Small intestine (tissue), 7 donors: ENCODE measurements at regions not wholly inside any gene's neighbourhood (a gene's known extent, or its start where the extent isn't known, plus 50 kb on each side); places are given as distances from the start of the nearest gene placed in this dataset.

Experiments used
- DNase-seq, 2 donors: peaks; one replicate each; pipeline versions ENCODE4 v3.0.0 to v3.0.0-alpha.2; 2013
- FAIRE-seq: peaks from 2 replicates; lab custom pipeline; 2012; peaks lifted over from hg19 to GRCh38; lab: Jason Lieb, UNC
- H3K27ac ChIP-seq, 3 donors: one replicate each; pipeline ENCODE4 v1.5.1; 2013; ENCODE audit warnings: low read length in 2 of 3, mild to moderate bottlenecking in 2 of 3, control low read depth in 1 of 3, inconsistent platforms in 1 of 3, low read depth in 1 of 3, moderate library complexity in 1 of 3
- H3K27me3 ChIP-seq, 3 donors: one replicate each; pipeline ENCODE4 v1.6.1; 2013; ENCODE audit warnings: low read length in 3 of 3, inconsistent platforms in 1 of 3; ENCODE audit not compliant: control insufficient read depth in 3 of 3, insufficient read depth in 3 of 3
- H3K36me3 ChIP-seq, 3 donors: one replicate each; pipeline ENCODE4 v1.6.1; 2013; ENCODE audit warnings: low read length in 3 of 3, inconsistent platforms in 1 of 3, low read depth in 1 of 3, mild to moderate bottlenecking in 1 of 3, moderate library complexity in 1 of 3; ENCODE audit not compliant: control insufficient read depth in 3 of 3, insufficient read depth in 2 of 3
- H3K4me1 ChIP-seq, 3 donors: one replicate each; pipeline ENCODE4 v1.6.1; 2013; ENCODE audit warnings: low read length in 2 of 3, inconsistent platforms in 1 of 3, low read depth in 1 of 3, mild to moderate bottlenecking in 1 of 3, moderate library complexity in 1 of 3; ENCODE audit not compliant: control insufficient read depth in 3 of 3, insufficient read depth in 2 of 3
- H3K4me3 ChIP-seq, 3 donors: one replicate each; pipeline ENCODE4 v1.5.1; 2013; ENCODE audit warnings: low read length in 3 of 3, control low read depth in 1 of 3, inconsistent platforms in 1 of 3, low read depth in 1 of 3, mild to moderate bottlenecking in 1 of 3, moderate library complexity in 1 of 3
- H3K9me3 ChIP-seq, 2 donors: one replicate each; pipeline ENCODE4 v1.6.1; 2013; ENCODE audit warnings: low read depth in 1 of 2, low read length in 1 of 2; ENCODE audit not compliant: control insufficient read depth in 2 of 2, insufficient read depth in 1 of 2
- WGBS, 3 donors: extraction: QIAGEN DNeasy Blood & Tissue Kit; methylation state at CpG; one replicate each; pipeline ENCODE4 v1.1.7; 2013; 5-methylcytosine and 5-hydroxymethylcytosine counted together
- donor health status: healthy with polysubstance abuse.
- donor health status: control.
- donor health status: control.
- donor health status: Bipolar disorder and iron deficiency.
- donor health status: healthy.

DNA sequence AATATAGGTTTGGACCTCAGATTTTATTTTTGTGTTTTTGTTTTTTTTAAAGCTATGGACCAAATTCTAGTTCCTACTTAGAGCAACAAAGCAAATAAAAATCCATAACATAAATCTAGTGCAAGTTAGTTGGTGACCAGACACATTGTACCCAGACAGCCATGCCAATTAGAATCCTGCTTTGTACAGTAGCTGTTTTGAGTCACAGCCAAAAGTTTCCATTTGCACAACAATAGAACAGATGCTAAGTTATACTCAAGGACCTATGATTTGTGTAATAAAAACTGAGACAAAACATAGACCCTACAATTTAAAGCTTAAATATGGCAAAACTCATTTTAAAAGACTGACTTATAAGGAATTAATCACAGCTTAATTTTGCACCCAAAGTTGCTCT is 513.1 kb upstream of the CBLB start:
- no peaks in the 10 kb centered on the region for H3K9me3 ChIP-seq
- H3K36me3 ChIP-seq, result no peaks in the 10 kb centered on the region
- no peak overlapping the region for H3K4me3 ChIP-seq
- DNase-seq (no peak), FAIRE-seq (no peak)
- H3K4me1 ChIP-seq, result no peaks in the 10 kb centered on the region
- no peaks in the 10 kb centered on the region for H3K27me3 ChIP-seq
- H3K27ac ChIP-seq, result no peak overlapping the region

GRCh38 chr3:106386050-106386449 is 517.2 kb upstream of the CBLB start:
- H3K9me3 ChIP-seq, result no peaks in the 10 kb centered on the region
- H3K4me3 ChIP-seq, result no peak overlapping the region
- DNase-seq, result no peak
- H3K27ac ChIP-seq, result no peak overlapping the region
- no peaks in the 10 kb centered on the region for H3K27me3 ChIP-seq
- WGBS, 3 donors, result 75 to 89% (median 76%) methylated on average over 3 of the region's 3 CpGs
- H3K4me1 ChIP-seq, result no peaks in the 10 kb centered on the region
- no peak for FAIRE-seq
- H3K36me3 ChIP-seq, result no peaks in the 10 kb centered on the region

- DNase-seq (no peak), FAIRE-seq (no peak)
- H3K4me3 ChIP-seq, result no peak overlapping the region
- no peaks in the 10 kb centered on the region for H3K9me3 ChIP-seq
- no peaks in the 10 kb centered on the region for H3K36me3 ChIP-seq
- H3K4me1 ChIP-seq, result no peaks in the 10 kb centered on the region
- 87 to 93% (median 92%) methylated on average over 1 of the region's 1 CpG for WGBS, 3 donors
- H3K27ac ChIP-seq, result no peak overlapping the region
- H3K27me3 ChIP-seq, result no peaks in the 10 kb centered on the region
Observed at GRCh38 chr3:106392915-106393314, 524.1 kb upstream of the CBLB start.

DNA sequence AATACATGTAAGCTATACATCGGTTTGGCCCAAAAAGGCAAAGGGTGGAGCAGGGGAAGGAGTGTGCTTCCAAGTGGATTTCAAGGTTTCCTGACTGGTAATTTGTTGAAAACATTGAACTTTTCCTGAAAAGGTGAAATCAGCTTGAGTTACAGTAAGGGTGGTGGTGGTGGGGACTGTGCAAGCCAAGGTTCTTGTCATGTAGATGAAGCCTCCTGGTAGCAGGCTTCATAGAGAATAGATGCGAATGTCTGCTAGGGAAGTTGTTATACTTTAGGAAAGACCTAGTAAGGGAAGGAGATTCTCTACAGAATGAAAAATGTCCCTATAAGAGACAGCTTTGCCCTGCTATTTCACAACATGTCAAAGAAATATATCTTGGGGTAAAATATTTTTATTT is 528.2 kb upstream of the CBLB start:
- no peak for FAIRE-seq
- H3K27me3 ChIP-seq, result no peaks in the 10 kb centered on the region
- no peak overlapping the region for H3K27ac ChIP-seq
- H3K4me3 ChIP-seq, result no peak overlapping the region
- H3K9me3 ChIP-seq, result no peaks in the 10 kb centered on the region
- 95 to 97% (median 96%) methylated on average over 2 of the region's 2 CpGs for WGBS, 3 donors
- DNase-seq, result no peak
- H3K4me1 ChIP-seq, result no peaks in the 10 kb centered on the region
- no peaks in the 10 kb centered on the region for H3K36me3 ChIP-seq

- no peaks in the 10 kb centered on the region for H3K36me3 ChIP-seq
- H3K27ac ChIP-seq, result no peak overlapping the region
- no peak overlapping the region for H3K4me3 ChIP-seq
- no peaks in the 10 kb centered on the region for H3K4me1 ChIP-seq
- WGBS, 3 donors, result 70 to 83% (median 80%) methylated on average over 2 of the region's 2 CpGs
- H3K9me3 ChIP-seq, result no peaks in the 10 kb centered on the region
- FAIRE-seq, result no peak
- no peaks in the 10 kb centered on the region for H3K27me3 ChIP-seq
- no peak for DNase-seq
Observed at GRCh38 chr3:106398891-106399600, 530.2 kb upstream of the CBLB start.

- DNase-seq (no peak), FAIRE-seq (no peak)
- Histone ChIP-seq H3K4me1 (no peaks in the 10 kb centered on the region), H3K36me3 (no peaks in the 10 kb centered on the region), H3K9me3 (no peaks in the 10 kb centered on the region), H3K4me3 (no peak overlapping the region), H3K27ac (no peak overlapping the region), H3K27me3 (no peaks in the 10 kb centered on the region)
- 85 to 95% (median 93%) methylated on average over 4 of the region's 4 CpGs for WGBS, 3 donors
Observed at GRCh38 chr3:106399761-106400160, 530.9 kb upstream of the CBLB start.

DNA sequence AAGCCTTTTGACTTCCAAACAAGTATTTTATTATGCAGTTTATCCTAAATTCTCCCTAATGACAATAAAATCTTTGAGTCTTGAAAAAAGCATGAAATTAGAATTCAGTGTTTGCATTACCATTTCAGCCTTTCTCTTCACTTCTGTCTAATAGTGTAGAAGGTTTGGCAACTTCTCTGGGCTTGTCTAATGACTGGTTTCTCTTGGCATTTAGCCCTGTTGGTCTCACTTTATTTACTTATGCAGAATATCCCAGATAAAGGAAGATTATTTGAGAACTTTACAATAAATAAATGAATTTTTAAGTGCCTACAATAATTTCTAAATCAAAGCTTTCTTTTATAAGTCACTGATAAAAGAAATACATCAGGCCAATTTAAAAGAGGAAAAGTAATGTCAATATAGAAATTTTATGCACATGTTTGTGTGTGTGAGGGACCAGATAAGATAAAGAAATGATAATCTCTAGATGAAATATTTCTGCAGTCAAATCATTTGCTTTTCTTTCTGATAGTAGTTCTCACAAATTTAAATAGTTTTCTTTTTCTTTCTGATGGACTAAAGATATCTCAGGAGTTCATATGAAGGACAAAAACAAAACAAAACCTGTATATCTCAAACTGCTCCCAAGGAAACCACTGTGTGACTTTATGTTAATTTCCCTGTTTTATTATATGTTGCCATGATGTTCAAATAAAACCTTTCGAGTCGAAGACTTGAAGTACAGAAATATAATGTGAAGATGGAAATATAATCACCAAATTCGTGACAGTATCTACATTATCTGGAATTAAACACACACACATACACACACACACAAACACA is 533.1 kb upstream of the CBLB start:
- H3K4me3 ChIP-seq, result no peak overlapping the region
- H3K4me1 ChIP-seq, result no peaks in the 10 kb centered on the region
- H3K27ac ChIP-seq, result no peak overlapping the region
- no peaks in the 10 kb centered on the region for H3K9me3 ChIP-seq
- no peaks in the 10 kb centered on the region for H3K36me3 ChIP-seq
- WGBS, 3 donors, result 43 to 72% (median 66%) methylated on average over 3 of the region's 3 CpGs
- FAIRE-seq (no peak), DNase-seq (peak in 1 of 2 donors; percentile 2)
- no peaks in the 10 kb centered on the region for H3K27me3 ChIP-seq

GRCh38 chr3:106403371-106404145 is 534.7 kb upstream of the CBLB start:
- H3K9me3 ChIP-seq, result no peaks in the 10 kb centered on the region
- WGBS, 3 donors, result 92 to 96% (median 95%) methylated on average over 7 of the region's 7 CpGs
- FAIRE-seq (no peak), DNase-seq (no peak)
- no peak overlapping the region for H3K4me3 ChIP-seq
- H3K27me3 ChIP-seq, result no peaks in the 10 kb centered on the region
- H3K27ac ChIP-seq, result no peak overlapping the region
- H3K36me3 ChIP-seq, result no peaks in the 10 kb centered on the region
- H3K4me1 ChIP-seq, result no peaks in the 10 kb centered on the region
